Fibroblast of skin of abdomen (primary cell): ENCODE measurements at regions not wholly inside any gene's neighbourhood (a gene's known extent, or its start where the extent isn't known, plus 50 kb on each side); places are given as distances from the start of the nearest gene placed in this dataset.

ENCODE experiments used
- DNase-seq: peaks from one replicate; pipeline ENCODE4 v3.0.0-alpha.2; 2013

DNA sequence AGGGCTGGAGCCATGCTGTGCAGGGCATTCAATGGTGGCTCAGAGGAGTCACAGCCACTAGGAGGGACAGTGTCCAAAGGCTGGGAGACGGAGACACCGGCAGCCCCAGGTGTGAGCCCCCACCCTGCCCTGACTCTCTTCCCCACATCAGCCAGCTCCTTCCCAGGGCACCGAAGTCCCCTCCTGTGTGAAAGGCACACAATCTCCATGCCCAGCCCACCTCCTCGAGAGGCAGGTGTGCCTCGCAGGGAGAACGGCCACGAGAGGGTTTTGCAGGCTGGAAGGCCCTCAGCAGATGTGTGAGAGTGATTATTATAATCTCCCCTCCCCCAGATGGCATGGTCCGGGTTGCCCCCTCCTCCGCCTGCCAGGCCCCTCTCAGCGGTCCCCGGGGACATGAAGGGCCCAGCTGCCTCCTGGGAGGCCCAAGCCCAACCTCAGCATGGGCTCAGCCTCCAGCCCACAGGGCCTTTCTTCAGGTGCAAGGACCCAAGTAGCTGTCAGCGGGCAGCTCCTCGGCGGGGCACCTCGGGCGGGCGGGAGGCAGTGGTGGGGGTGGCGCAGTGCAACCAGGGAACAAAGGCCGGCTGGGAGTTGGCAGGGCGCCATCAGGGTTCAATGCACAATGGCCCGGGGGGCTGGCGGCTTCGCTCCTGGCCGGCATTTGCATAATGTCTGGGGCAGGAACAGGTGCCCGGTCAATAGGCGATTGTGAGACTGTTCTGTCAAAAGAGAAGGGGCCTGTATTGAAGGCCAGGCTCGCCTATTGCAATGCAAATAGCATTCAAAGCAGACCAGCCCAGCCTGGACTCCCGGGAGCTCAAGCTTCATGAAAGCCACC lies 155.3 kb upstream of the ZMIZ1 start:
- DNase-seq, result no peak

DNA sequence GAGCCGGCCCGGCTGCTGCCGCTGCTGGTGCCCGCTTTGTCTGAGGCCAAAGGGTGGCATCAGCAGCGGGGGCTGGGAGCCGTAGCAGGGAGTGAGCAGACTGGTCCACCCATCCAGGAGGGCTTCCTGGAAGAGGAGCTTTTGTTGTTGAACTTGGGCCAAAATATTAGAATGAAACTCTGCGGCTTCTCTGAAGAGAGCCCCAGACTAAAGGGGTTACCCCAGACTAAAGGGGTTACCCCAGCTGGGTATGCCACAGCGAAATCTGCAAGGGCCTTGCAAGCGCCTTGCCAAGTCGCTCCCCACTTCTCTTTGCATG lies 154.7 kb upstream of the ZMIZ1 start:
- DNase-seq, result no peak

DNA sequence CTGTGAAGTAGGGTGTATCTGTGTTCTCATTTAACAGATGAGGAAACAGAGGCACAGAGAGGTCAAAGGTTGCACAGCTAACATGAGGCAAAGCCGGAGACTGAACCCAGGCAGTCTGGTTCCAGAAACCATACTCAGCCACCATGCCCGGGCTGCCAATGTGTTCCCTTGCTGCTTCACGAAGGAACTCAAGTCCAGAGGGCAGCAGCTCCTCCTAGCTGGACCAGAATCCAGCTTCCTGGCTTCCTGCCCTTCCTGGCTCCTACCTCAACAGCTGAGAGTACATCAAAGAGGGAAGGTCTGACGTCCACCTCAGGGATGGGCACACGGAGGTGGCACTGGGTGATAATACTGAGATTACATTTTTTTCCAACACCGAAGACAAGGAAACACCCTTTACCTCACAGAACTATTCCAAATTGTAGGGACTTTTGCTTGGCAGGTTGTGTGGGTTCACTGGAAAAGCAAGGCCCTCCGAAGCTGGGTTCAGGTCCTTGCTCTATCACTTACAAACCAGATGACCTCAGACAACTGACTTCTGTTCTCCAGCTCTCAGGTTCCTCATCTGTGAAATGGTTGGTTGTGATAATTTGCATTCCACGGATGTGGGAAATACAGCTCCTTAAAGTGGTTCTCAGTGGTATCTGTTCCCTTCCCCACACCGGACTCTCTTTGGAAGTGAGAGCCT lies 154.1 kb upstream of the ZMIZ1 start:
- no peak for DNase-seq

DNA sequence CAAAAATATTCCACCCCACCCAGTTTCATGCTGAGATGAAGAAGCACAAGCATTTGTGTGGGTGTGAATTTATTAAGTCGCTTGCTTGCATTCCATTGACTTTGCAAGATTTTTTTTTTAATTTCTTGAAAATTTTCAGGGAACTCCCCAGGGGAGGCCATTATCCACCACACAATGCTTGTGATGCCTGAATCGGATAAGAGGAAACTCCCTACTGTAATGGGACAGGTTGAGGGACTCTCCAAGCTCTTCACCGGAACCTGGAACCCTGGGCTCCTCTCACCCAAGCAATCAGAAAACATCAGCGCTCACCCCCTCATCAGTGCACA lies 153.6 kb upstream of the ZMIZ1 start:
- DNase-seq, result no peak

DNA sequence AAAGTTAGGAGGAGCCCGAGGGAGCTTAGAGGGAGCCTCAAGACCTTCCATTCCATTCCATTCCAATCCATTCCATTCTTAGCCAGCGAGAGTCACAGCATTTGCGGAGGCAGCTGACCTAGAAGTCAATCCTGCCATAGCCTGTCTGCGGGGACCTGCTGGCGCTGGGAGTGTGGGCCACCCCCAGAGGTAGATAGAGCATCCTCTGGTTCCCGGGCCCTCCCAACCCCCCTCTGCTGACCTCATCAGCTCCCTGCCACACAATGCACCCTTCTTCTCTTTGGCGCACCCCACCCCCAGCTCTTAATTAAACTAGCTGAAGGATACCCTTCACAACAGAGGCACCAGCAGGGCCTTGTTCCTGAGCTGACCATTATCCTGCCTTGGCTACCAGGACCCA lies 152.5 kb upstream of the ZMIZ1 start:
- no peak for DNase-seq

DNA sequence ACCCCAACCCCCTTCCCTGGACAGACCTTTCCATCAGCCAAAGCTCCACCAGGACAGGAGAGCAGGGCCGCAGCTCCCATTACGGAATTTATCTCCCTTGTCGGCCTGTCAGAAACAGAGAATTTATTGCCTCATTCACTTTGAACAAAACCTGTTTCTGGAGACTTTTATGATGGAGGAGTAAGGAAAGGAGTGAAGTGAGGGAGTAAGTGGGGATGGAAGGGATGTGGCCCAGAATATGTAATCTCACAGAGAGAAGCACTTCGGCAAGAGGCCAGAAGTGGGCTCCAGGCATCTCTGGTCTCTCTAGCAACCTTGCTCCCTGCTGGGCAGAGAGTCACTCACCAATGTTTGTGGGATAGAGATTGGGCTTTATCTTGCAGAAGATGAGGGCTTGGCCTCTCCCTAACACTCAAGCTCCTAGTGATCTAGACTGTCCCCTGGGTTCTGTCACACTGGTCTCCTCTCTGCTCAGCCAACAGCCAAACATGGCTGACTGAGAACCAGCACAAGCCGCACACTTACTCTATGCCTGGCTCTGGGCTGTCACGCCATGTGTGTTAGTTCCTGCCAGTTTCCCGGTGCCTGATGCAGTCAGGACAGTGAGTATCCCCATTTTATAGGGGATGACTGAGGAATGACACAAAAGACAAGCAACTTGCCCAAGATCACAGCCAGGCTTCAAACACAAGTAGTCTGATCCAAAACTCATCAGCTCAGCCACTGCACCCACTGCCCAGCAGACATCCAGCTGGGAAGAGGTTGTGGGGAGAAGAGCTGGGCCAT lies 149.4 kb upstream of the ZMIZ1 start:
- DNase-seq, result no peak

DNA sequence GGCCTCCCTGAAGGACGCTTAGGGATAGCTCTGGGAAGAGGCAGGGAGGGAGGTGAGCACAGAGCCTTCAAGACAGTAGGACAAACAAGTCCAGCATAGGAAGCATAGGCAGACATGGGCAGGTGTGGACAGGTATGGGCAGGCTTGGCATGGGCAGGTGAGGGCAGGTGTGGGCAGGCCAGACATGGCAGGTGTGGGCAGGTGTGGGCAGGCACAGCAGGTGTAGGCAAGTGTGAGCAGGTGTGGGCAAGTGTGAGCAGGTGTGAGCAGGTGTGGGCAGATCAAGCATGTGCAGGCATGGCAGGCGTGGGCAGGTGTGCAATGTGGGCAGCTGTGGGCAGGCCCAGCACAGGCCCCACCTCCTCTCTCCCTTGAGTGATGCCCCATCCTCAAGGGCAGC lies 148.8 kb upstream of the ZMIZ1 start:
- DNase-seq, result no peak

DNA sequence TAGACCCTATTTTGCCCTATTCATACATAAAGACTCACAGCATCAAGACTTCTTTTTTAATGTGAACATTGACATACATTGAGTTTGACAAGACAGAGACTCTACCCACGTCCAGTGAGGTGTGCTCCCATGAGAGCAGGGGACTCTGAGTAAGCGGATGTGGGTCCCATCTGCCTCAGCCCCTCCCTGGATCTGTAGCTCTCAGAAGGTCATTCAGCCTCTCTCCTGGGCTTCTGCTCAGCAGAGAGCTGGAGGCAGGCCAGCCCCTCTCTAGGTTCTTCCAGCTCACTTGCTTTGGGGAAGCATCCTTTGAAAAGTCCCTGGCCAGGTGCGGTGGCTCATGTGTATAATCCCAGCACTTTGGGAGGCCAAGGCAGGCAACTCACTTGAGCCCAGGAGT lies 146.9 kb upstream of the ZMIZ1 start:
- no peak for DNase-seq

DNA sequence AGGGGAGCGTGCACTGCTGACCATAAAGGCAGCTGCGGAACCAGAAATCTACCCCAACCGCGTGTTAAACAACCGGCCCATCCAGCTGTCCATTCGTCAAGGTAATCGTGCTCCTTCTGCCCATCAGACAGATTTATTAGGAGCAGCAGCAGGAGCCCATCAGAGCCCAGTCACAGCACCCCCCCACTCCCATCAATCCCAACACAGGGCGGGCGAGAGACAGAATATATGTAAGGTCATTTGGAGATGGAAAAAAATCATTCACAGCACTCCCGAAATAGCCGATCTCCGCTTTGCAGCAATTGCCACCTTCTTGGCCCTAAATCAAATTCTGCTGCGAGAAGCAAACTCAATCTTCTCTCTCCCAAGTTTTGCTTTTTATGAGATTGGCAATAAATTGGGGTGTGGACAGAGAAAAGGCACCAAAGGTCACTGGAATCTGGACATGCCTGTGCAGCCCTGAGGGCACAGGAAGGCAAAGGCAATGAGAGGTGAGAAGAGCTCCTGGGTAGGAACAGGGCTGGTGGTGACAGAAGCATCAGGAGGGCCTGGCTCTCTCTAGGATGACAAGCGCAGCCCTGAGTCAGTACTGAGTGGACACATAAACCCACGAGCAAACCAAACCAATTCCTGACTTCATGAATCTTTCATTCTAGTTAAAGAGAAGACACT lies 145.0 kb upstream of the ZMIZ1 start:
- no peak for DNase-seq

DNA sequence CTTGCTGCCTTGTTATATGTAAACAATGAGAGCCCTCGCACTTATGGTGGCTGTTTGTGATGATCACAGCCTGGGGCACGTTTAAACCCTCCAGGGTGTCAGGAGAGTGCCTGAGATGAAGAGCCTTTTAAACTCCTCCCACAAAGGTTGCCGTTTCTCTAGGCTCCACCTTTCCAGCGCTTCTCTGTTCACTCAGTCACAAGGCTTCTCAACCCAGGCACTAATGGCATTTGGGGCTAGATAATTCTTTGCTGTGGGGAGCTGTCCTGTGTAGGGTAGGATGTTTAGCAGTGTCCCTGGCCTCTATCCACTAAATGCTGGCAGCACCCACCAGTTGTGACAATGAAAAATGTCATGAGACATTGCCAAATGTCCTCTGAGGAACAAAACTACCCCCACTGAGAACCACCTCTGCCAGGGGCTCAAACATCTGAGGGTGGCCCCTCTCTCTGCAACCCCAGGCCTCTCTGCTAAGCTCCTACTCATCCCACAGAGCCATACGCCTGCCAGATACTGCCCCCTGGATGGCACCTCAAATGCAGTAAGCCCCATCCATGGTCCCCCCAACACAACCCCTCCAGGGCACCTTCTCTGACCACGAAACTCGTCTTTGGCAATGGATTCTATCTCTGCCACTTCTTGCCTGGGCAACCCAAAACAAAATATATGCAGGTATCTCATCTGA lies 144.3 kb upstream of the ZMIZ1 start:
- DNase-seq, result no peak

DNA sequence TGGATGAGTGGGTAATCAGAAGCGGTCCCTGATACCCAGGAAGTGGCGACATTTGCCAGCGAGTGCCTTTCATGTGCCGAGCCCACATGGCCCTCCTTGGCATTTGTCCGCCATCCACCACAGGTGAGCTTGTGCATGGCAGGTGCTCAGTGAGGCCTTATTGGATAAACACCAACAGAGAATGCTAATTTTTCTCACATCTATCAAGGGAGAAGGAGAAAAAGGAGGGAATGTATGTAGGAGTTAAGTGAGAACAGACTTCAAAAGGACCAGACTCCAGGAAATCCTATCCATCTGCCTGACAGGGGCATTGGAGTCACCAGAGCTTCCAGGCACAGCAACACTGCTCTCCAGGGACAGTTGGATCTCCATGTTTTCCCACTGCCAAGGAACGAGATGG lies 143.5 kb upstream of the ZMIZ1 start:
- DNase-seq, result peak; percentile 14

DNA sequence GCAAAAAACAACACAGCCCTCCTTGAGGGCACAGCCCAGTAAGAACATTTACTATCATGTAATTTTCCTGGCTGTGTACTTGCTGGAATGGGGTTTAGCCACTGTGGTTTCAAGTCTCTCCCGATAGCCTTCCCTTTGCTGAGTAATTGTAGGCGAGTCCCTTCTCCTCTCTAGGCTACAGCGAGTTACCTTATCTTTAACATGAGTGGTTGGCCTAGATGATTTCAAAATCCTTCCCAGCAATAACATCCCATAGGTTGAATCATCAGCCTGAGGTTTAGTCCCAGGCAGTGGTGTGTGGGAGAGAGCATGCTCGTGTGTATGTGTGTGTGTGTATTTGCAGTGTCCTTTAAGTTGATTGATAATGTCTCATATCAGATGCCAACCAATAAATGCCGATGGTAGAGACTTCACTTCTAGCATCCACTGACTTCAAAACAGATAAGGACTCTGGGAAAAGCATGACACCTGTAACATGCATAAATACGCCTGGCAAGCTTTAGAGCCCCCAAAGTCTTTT lies 142.9 kb upstream of the ZMIZ1 start:
- DNase-seq, result peak; percentile 95

DNA sequence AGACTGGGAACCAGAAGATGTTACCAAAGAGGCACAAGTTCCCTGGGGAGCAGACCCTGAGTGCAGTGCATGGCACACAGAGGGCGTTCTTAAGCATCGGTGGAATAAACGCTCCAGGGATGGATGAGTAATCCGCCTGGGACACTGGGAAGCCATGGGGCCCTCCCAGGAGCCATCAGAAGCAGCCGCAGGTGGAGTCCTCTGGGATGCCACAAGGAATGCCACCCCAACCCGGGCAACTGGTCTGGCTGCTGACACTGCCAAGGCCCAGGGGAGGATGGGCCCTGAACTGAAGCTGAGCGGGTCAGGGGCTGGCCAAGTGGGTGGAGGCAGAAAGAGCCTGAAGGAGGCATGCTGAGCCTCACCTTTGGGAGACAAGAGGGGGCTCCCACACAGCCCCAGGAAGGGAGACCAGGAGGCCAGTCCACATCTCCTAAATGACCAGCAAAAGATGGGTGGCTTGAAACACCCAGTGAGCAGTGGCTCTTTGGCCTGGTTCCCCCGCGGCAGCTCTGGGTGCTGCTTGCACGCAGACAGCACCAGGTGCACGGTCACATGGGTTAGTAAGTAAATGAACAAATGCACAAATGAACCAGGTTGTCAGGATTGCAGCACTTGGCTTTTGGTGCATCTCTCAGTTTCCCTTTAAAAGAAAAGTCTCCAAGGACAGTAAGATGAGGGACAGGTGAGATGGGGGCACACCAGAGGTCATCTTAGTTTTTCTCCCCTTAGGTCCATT lies 141.3 kb upstream of the ZMIZ1 start:
- DNase-seq, result no peak

DNA sequence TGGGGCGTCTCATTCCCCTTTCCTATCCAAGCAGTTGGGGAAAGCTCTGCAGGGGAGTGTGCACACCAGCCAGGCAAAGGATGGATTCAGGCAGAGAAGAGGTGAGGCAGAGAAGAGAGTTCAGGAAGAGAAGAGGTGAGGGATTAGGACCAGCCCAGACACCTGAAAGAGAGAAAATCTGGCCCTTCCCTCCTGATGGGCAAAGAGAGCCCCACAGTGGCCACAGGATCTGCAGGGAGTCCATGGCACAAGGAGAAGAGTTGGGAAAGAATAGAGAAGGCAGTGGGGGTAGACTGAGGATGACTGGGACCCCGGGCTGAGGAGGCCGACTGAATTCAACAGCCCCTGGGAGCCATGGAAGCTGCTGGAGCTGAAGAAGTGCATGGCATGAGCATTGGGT lies 140.4 kb upstream of the ZMIZ1 start:
- DNase-seq, result no peak

DNA sequence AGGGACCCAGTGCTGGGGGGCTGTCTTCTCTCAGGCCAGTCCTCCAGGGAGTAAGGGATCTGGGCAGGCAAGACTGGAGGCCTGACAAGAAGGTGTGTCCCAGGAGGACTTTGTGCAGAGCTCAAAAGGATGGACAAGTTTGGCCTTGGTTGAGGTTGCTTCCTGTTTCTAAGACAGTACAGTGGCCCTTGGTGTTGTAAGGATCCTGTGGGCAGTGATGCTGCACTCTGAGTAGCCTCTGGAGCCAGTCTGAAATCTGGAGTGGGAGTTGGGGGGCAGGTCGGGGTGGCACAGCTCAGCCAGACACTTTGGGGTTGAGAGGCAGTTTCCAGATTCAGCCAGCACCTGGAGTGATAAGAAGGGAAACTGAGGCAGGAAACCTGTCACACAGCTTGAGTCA lies 139.2 kb upstream of the ZMIZ1 start:
- DNase-seq, result no peak

DNA sequence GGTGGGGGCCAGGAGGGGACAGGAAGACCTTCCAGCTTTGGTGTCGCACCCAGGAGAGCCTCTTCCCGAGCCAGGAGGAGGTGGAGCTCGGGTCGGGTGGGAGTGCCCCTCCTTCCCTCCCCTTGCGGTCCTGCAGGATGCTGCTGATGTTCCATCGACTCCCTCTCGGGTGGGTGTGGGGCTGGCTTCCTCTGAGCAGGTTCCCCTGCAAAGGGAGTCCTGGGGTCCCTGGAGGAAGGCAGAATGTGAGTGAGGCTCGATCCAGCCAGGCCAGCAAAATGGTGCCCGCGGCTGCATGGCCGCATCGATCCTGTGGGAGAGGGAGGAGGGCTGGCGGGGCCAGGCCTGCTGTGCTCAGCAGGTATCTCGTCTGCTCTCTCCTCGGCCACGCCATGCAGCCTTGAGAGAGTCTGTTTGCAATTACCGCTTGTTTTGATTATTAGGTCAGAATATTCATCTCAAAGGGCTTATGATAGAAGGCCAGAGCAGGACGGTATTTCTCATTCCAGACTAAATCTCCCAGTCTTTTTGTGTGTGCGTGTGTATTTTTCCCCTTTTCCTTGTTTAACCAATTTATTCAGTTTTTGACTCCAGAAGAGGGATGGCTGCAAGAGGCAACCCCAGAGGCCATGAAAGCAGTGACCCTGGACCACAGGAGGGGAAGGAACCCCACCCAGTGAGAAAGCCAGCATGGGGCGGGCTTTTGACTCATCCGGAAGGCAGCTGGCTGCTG lies 137.3 kb upstream of the ZMIZ1 start:
- peak; percentile 92 for DNase-seq

DNA sequence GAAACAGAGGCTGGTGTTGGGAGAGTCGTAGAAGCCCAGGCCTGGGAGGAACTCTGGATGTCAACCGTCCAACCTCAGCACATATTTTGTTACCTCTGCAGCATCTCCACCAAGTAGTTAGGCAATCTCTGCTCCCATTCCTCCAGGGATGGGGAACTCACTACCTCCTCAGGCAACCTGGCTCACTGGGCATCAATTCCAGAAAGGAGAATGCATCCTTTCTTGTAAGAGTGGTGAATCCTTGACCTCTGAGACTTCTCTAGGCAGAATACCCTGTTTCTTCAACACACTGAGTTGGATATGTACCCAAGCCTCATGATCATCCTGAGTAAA lies 136.7 kb upstream of the ZMIZ1 start:
- no peak for DNase-seq

DNA sequence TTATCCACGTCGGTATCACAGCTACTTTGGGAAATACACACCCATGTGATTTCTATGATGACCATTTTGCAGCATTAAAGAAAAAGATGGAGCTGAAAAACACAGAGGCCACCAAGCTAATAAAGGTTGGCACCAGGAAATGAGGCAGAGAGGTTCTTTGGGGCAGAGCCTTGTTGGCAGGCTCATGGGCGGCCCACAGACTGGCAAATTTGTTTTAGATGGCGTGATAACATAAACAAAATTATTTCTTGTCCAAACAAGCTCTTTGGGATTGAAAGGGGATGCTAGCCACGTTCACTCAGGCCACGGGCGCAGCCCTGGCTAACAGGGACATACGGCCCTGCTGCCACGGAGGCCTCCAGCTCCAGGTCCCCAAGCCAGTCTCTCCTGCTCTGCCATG lies 135.9 kb upstream of the ZMIZ1 start:
- no peak for DNase-seq

DNA sequence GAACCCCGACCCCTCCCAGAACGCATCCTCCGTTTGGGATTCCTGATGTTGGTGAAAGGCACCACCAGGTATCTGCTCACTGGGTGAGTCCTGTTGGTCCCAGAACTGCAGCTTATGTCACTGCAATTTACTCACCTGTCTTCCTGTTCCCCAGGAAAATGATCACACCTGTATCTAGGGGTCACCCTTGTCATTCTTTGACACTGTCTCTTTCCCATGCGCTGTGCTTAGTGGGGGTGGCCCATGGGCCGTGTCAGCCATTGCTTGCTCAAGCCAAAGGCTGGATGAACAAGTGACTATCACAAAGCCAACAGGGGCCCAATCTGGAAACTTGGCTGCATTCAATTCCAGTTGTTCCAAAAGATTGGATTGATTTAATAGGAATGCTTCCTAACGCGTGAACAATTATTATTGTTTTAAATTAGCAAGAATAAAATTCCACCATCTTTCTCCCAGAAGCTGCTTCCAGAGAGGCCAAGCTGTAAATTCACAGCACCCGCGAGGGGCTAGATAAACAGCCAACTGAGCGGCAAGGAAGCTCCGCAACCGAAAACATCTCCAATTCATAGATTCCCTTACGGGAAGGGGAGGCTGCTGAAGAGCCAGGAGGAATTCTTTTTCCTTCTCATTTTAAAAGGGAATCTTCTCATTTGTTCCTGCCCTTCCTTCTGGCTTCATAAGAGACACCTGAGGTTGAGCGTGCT lies 134.8 kb upstream of the ZMIZ1 start:
- no peak for DNase-seq

DNA sequence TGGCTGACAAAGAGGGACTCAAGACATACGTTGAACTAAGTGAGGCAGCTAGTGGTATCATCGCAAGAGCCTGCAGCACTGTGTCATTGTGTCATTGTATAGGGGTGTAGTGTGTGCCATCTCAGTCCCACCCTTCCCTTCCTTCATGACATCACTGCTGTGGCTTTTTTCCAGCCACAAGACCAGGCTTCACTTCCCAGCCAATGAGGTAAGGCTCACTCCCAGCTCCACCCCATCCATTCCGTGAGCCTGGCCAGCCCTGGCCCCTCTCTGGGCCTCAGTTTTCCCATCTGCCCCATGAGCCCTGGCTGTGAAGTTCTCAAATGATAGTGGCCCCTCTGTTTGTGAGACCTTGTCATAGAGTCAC lies 134.3 kb upstream of the ZMIZ1 start:
- DNase-seq, result peak; percentile 33
